Activated B cell treated with CpG ODN at 0.5 μM for 24 hours (primary cell): ENCODE measurements at regions not wholly inside any gene's neighbourhood (a gene's known extent, or its start where the extent isn't known, plus 50 kb on each side); places are given as distances from the start of the nearest gene placed in this dataset.

ENCODE experiments used
- ATAC-seq: fragments of 200-7000 bp; cut with Tn5 transposase; one replicate; pipeline ENCODE4 v1.10.0; 2021; ENCODE audit warnings: low read depth, mild to moderate bottlenecking, moderate library complexity
- CTCF ChIA-PET: fragments of 350-600 bp; sonication (Branson Sonifier 250); formaldehyde crosslinking; loops from one replicate; lab custom pipeline; 2021; ENCODE audit warnings: antibody characterized with exemption; lab: Charles Lee
- POLR2A ChIA-PET: fragments of 350-600 bp; sonication (Branson Sonifier 250); formaldehyde crosslinking; loops from one replicate; lab custom pipeline; 2021; ENCODE audit warnings: antibody characterized with exemption; lab: Charles Lee
- DNase-seq: peaks from one replicate; pipeline ENCODE4 v3.0.0; 2022
- H3K27ac Mint-ChIP-seq: one replicate; pipeline ENCODE4 v1.8.0; 2020; ENCODE audit warnings: mixed read lengths
- H3K27me3 Mint-ChIP-seq: one replicate; pipeline ENCODE4 v1.8.0; 2021; ENCODE audit warnings: mixed read lengths
- H3K36me3 Mint-ChIP-seq: one replicate; pipeline ENCODE4 v1.8.0; 2021; ENCODE audit warnings: low read depth, mixed read lengths
- H3K4me1 Mint-ChIP-seq: one replicate; pipeline ENCODE4 v1.8.0; 2021; ENCODE audit warnings: mixed read lengths
- H3K4me3 Mint-ChIP-seq: one replicate; pipeline ENCODE4 v1.8.0; 2020; ENCODE audit warnings: mild to moderate bottlenecking, mixed read lengths
- H3K9me3 Mint-ChIP-seq: one replicate; pipeline ENCODE4 v1.8.0; 2020; ENCODE audit warnings: mixed read lengths
- CTCF ChIP-seq: fragments of 200-600 bp; IDR thresholded peaks from one replicate; pipeline ENCODE4 v1.8.0; 2022; ENCODE audit warnings: antibody characterized with exemption, mild to moderate bottlenecking
- intact Hi-C: fragments of 100-400 bp; cut with micrococcal nuclease; formaldehyde crosslinking; loops from one replicate; pipeline ENCODE4 v1.15.1; 2024

- Mint-ChIP-seq H3K4me3 (no peak overlapping the region), H3K27ac (no peak overlapping the region), H3K4me1 (no peaks in the 10 kb centered on the region), H3K9me3 (no peaks in the 10 kb centered on the region), H3K27me3 (no peaks in the 10 kb centered on the region), H3K36me3 (no peaks in the 10 kb centered on the region)
- POLR2A ChIA-PET: no interaction called here
- intact Hi-C loops: no loop called here
- DNase-seq (no peak), ATAC-seq (no peak)
- CTCF ChIA-PET: no interaction called here
- no peak for TF ChIP-seq CTCF
Measured at GRCh38 chr11:116601814-116602636, 170.8 kb downstream of the BUD13 start.

- H3K4me1 Mint-ChIP-seq: no peaks in the 10 kb centered on the region
- TF ChIP-seq CTCF: no peak
- H3K36me3 Mint-ChIP-seq: no peaks in the 10 kb centered on the region
- H3K27ac Mint-ChIP-seq: no peak overlapping the region
- no peaks in the 10 kb centered on the region for H3K27me3 Mint-ChIP-seq
- DNase-seq (no peak), ATAC-seq (no peak)
- intact Hi-C loops: no loop called here
- POLR2A ChIA-PET: no interaction called here
- no peaks in the 10 kb centered on the region for H3K9me3 Mint-ChIP-seq
- no peak overlapping the region for H3K4me3 Mint-ChIP-seq
- CTCF ChIA-PET: no interaction called here
Measured at GRCh38 chr11:116600930-116601329, 171.9 kb downstream of the BUD13 start.

- intact Hi-C loops: no loop called here
Measured at GRCh38 chr11:116598556-116598955, 174.2 kb downstream of the BUD13 start.

GRCh38 chr11:116598036-116598435 lies 174.8 kb downstream of the BUD13 start:
- POLR2A ChIA-PET: no interaction called here
- Mint-ChIP-seq H3K36me3 (no peaks in the 10 kb centered on the region), H3K27ac (no peak overlapping the region), H3K27me3 (peaks cover 6% of the 10 kb centered on the region), H3K9me3 (no peaks in the 10 kb centered on the region), H3K4me3 (no peak overlapping the region), H3K4me1 (no peaks in the 10 kb centered on the region)
- DNase-seq: no peak
- TF ChIP-seq CTCF: no peak
- ATAC-seq: no peak
- CTCF ChIA-PET: no interaction called here
- intact Hi-C loops: no loop called here

More at GRCh38 chr11:116598556-116598955, 174.2 kb downstream of the BUD13 start:
- CTCF ChIA-PET: no interaction called here
- Mint-ChIP-seq H3K36me3 (no peaks in the 10 kb centered on the region), H3K4me3 (no peak overlapping the region), H3K4me1 (no peaks in the 10 kb centered on the region), H3K27ac (no peak overlapping the region), H3K9me3 (no peaks in the 10 kb centered on the region), H3K27me3 (peaks cover 5% of the 10 kb centered on the region)
- POLR2A ChIA-PET: no interaction called here
- no peak for DNase-seq
- no peak for TF ChIP-seq CTCF
- no peak for ATAC-seq

GRCh38 chr11:116596346-116597260 lies 176.2 kb downstream of the BUD13 start:
- no peak for DNase-seq
- no peak for ATAC-seq
- intact Hi-C loops: no loop called here
- POLR2A ChIA-PET: no interaction called here
- no peaks in the 10 kb centered on the region for H3K9me3 Mint-ChIP-seq
- no peak overlapping the region for H3K4me3 Mint-ChIP-seq
- H3K27me3 Mint-ChIP-seq: peaks cover 8% of the 10 kb centered on the region
- H3K4me1 Mint-ChIP-seq: no peaks in the 10 kb centered on the region
- TF ChIP-seq CTCF: no peak
- H3K27ac Mint-ChIP-seq: no peak overlapping the region
- CTCF ChIA-PET: no interaction called here
- no peaks in the 10 kb centered on the region for H3K36me3 Mint-ChIP-seq
